ENCODE measurements at regions not wholly inside any gene's neighbourhood (a gene's known extent, or its start where the extent isn't known, plus 50 kb on each side); places are given as distances from the start of the nearest gene placed in this dataset.

- no peak for TF ChIP-seq ARID4B (CRISPR knock-in tag; IDR thresholded peaks at IDR 0.05; ENCODE audit: borderline replicate concordance)
- TF ChIP-seq MXD4 (CRISPR knock-in tag; IDR thresholded peaks at IDR 0.05; ENCODE audit: borderline replicate concordance) = no peak
- no peak for TF ChIP-seq CREM (CRISPR knock-in tag; IDR thresholded peaks at IDR 0.05)
- no peak for TF ChIP-seq NFATC4 (CRISPR knock-in tag; IDR thresholded peaks at IDR 0.05)
These were observed 143.2 kb upstream of the MLN start (continued) for GRCh38 chr6:33947047-33947446.

DNA sequence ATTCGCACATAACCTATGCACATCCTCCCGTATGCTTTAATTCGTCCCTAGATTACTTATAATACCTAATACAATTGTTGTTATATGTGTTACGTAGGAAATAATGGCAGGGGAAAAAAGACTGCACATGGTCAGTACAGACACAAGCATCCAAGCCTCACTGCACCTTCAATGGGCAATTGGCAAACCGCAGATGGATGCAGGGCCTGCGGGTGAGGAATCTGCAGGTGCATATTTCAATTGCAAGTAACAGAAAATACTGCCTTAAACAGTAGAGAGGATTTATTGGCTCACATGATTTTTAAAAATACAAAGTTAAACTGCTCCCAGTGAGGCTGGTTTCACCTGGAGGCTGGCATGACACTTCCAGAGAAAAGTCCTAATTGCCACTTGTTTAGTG is 142.1 kb upstream of the MLN start:
- H3K4me1 Mint-ChIP-seq = peaks cover 8% of the 10 kb centered on the region
- no peak for ATAC-seq

More for the DNA sequence above, 142.1 kb upstream of the MLN start:
- Mint-ChIP-seq H3K9me3 (no peaks in the 10 kb centered on the region), H3K27ac (no peak overlapping the region), H3K27me3 (ENCODE audit: low read depth) (peaks cover 4% of the 10 kb centered on the region; the same call in 1 of the 2 replicates), H3K4me3 (no peak overlapping the region), H3K36me3 (no peaks in the 10 kb centered on the region)
- CTCF ChIA-PET = no interaction called here
- no peak for DNase-seq (ENCODE audit: low spot score)
- POLR2A ChIA-PET = no interaction called here
- TF ChIP-seq SMAD4 (CRISPR knock-in tag; IDR thresholded peaks at IDR 0.05) (no peak), ZNF532 (CRISPR knock-in tag; IDR thresholded peaks at IDR 0.05; ENCODE audit: borderline replicate concordance) (no peak), ZNF138 (CRISPR knock-in tag; conservative IDR thresholded peaks at IDR 0.05) (no peak), SMAD3 (CRISPR knock-in tag; IDR thresholded peaks at IDR 0.05; ENCODE audit: borderline replicate concordance) (no peak), NFE2L1 (CRISPR knock-in tag; IDR thresholded peaks at IDR 0.05) (no peak), ETV6 (CRISPR knock-in tag; IDR thresholded peaks at IDR 0.05) (no peak)
- TF ChIP-seq, protein P1, sequence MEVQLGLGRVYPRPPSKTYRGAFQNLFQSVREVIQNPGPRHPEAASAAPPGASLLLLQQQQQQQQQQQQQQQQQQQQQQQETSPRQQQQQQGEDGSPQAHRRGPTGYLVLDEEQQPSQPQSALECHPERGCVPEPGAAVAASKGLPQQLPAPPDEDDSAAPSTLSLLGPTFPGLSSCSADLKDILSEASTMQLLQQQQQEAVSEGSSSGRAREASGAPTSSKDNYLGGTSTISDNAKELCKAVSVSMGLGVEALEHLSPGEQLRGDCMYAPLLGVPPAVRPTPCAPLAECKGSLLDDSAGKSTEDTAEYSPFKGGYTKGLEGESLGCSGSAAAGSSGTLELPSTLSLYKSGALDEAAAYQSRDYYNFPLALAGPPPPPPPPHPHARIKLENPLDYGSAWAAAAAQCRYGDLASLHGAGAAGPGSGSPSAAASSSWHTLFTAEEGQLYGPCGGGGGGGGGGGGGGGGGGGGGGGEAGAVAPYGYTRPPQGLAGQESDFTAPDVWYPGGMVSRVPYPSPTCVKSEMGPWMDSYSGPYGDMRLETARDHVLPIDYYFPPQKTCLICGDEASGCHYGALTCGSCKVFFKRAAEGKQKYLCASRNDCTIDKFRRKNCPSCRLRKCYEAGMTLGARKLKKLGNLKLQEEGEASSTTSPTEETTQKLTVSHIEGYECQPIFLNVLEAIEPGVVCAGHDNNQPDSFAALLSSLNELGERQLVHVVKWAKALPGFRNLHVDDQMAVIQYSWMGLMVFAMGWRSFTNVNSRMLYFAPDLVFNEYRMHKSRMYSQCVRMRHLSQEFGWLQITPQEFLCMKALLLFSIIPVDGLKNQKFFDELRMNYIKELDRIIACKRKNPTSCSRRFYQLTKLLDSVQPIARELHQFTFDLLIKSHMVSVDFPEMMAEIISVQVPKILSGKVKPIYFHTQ (CRISPR knock-in tag; IDR thresholded peaks at IDR 0.05) = no peak
- TF ChIP-seq, protein P2, sequence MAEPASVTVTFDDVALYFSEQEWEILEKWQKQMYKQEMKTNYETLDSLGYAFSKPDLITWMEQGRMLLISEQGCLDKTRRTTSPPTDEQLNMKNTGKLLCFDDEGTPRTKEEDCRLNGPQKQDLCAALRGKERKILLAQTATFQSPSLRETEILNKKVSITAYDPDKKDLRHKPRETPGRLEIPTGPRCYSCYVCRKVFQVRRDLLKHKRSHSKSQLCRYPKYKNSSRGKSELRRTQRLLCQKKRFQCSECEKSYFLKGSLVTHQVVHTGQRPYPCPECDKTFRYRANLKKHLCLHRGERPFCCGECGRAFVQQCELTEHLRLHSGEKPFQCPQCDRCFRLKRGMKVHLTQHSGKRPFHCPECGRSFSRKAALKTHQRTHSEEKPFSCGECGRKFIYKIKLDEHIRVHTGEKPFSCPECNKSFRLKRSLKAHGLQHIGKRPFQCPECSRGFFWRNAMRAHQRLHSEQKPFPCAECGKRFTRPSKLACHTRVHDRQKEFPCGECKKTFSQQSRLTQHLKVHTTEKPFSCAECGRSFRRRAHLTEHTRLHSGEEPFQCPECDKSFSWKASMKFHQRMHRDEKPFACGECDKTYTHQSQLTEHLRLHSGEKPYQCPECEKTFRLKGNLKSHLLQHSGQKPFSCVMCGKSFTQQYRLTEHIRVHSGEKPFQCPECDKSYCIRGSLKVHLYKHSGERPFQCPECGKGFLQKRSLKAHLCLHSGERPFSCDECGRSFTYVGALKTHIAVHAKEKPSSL (CRISPR knock-in tag; conservative IDR thresholded peaks at IDR 0.05) = no peak
- TF ChIP-seq, protein P3, sequence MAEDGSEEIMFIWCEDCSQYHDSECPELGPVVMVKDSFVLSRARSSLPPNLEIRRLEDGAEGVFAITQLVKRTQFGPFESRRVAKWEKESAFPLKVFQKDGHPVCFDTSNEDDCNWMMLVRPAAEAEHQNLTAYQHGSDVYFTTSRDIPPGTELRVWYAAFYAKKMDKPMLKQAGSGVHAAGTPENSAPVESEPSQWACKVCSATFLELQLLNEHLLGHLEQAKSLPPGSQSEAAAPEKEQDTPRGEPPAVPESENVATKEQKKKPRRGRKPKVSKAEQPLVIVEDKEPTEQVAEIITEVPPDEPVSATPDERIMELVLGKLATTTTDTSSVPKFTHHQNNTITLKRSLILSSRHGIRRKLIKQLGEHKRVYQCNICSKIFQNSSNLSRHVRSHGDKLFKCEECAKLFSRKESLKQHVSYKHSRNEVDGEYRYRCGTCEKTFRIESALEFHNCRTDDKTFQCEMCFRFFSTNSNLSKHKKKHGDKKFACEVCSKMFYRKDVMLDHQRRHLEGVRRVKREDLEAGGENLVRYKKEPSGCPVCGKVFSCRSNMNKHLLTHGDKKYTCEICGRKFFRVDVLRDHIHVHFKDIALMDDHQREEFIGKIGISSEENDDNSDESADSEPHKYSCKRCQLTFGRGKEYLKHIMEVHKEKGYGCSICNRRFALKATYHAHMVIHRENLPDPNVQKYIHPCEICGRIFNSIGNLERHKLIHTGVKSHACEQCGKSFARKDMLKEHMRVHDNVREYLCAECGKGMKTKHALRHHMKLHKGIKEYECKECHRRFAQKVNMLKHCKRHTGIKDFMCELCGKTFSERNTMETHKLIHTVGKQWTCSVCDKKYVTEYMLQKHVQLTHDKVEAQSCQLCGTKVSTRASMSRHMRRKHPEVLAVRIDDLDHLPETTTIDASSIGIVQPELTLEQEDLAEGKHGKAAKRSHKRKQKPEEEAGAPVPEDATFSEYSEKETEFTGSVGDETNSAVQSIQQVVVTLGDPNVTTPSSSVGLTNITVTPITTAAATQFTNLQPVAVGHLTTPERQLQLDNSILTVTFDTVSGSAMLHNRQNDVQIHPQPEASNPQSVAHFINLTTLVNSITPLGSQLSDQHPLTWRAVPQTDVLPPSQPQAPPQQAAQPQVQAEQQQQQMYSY (CRISPR knock-in tag; IDR thresholded peaks at IDR 0.05) = no peak
- TF ChIP-seq, protein P4, sequence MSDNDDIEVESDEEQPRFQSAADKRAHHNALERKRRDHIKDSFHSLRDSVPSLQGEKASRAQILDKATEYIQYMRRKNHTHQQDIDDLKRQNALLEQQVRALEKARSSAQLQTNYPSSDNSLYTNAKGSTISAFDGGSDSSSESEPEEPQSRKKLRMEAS (CRISPR knock-in tag; IDR thresholded peaks at IDR 0.05) = no peak
